NCI-H2107 (cell line): ENCODE measurements at regions not wholly inside any gene's neighbourhood (a gene's known extent, or its start where the extent isn't known, plus 50 kb on each side); places are given as distances from the start of the nearest gene placed in this dataset.

Source experiments
- DNase-seq: peaks from one replicate; lab custom pipeline; 2025; lab: John Stamatoyannopoulos, UW

DNA sequence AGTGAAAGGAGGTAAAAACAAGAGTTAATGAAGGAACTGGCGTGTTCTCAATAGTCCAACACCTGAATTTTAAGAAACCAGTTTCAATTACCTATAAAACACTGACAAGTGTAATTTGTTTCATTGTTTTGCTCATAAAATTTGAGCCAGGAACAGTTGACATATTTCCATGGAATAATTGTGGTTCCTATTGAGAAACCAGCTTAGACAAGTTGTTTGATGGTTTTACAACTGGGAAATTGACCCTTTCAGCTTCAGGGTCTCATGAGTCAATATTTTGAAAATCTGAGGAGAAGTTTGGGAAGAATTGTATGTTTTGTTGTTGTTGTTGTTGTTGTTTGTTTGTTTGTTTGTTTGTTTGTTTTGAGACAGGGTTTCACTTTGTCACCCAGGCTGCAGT, 69.1 kb upstream of the GADD45A start:
- DNase-seq = no peak

GRCh38 chr1:67616394-67616985, 68.5 kb upstream of the GADD45A start:
- no peak for DNase-seq

- no peak for DNase-seq
Measured at GRCh38 chr1:67618285-67619018, 66.5 kb upstream of the GADD45A start.

DNA sequence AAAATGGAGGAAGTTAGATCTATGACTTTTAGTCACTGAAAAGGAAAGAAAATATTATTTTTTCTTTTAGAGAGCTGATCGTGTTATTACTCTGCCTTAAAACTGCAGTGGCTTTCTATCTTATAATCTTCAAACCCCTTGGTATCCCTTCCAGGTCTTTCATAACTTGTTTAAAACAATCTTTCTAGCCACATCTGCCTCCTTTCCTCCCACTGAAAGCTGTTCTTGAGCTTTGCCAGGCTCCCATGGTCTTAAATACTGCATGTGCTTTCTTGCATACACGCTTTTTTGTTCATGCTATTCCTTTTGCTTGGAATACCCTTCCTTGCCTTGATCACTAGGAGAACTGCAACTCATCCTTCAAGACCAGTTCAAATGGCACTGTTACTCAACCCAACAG, 65.9 kb upstream of the GADD45A start:
- DNase-seq = no peak

DNA sequence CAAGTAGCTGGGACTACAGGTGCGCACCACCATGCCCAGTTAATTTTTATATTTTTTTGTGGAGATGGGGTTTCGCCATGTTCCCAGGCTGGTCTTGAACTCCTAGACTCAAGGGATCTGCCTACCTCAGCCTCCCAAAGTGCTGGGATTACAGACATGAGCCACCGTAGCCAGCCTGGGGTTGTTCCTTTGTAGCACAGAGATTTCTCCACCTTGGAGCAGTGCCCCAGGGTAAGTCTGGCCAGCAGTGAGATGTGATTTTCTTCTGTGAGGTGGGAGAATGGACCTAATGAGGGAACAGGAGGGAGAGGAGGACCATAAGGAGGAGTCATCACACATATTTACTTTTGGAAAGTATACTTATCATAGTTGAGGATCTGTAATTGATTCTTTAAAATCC, 61.1 kb upstream of the GADD45A start:
- no peak for DNase-seq

DNA sequence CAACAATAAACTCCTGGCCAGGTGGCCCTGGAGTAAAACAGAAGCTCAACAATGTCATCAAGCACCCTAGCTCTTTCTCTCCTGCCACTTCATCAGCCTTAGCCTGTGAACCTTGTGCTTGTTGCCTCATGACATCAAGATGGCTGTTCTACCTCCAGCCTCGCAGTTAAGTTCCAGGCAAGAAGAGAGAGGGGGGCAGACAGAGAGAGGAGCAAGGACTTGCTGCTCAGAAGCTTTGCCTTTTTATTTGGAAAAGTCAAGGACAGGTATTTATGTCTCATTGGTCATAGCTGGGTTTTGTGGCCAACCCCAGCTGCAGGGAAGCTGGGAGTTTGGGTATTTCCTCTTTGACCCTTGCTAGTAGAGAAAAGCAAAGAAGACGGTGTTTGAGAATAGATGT, 60.3 kb upstream of the GADD45A start:
- DNase-seq = no peak

DNA sequence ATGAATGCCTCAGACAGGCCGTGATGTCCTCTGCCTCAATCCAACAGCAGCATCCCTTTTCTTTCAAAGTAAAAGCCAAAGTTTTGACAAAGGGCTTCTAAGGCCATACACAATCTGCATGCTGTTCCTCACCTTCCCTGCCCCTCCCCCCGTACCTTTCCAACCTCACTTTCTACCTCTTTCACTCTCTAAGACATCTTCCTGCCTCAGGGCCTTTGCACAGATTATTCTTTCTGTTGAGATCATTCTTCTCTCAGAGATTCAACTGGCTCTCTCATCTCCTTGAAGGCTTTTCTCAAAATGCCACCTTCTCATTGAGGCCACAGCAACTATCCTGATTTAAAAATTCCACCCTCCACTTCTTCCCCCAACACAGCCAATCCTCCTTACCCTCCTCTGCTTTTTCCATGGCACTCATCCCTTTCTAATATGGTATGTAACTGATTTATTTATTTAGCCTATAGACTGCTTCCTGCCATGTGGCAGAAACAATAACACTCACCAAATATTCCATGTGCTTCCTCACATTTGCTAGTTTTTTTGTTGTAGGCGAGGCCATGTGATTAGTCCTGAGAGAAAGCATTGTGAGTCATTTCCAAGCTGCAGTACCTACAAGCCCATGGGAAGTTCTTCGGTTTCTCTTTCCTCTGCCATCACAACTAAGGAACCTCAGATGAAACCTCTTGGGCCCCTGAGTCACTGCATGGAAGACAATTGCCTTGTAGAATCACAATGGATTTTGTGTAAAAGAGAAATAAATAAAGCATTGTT, 58.7 kb upstream of the GADD45A start:
- no peak for DNase-seq

DNA sequence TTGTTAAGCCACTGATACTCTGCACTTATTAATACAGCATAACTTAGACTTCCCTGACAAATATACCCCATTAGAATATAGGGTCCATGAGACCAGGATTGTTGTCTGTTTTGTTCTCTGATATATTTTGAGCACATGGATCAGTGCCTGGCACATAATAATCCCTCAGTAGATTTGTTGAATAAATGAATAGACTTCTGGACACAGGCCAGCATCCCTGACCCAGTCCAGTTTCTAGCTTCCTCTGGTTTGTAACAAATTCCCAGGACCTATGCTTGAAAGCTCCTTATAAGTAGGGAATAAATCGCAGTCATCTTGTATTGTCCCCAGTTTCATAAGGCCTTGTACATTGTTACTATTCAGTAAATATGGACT, 58.2 kb upstream of the GADD45A start:
- DNase-seq = no peak

DNA sequence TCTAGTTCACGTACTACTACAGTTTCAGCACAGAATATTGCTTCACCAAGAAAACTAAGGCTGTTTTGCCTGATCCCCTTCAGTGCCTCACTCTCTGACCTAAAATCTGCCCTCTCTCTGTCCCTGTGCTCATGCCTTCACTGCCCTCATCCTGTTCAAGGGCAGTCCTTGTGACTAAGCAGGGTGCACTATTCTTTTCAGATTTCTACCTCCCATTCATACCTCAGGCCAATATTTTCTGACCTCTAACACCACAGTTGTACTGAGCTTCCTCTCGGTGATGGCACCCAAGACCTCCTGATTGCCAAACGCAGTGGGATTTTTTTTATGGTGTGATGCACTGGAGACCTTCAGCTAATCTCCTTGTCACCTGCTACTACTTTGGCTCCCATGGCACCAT, 57.7 kb upstream of the GADD45A start:
- DNase-seq = no peak

DNA sequence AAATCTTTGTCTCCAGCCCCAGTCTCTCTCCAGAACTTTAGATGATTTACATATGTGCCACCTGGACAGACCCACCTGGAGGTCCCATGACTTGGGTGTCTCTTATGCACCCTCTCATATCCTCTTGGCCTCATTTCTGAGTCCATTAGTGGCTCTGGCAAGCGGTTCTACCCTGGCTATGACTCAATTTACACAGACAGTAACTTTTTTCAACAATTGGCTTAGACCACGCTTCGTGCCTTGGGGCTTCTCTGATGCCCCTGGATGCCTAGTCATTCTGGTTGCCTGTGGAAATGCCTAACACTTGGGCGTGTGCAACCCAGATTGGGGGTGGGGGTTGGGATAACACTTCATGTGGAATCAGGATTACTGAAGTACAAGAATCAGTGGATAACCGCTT, 57.1 kb upstream of the GADD45A start:
- no peak for DNase-seq

DNA sequence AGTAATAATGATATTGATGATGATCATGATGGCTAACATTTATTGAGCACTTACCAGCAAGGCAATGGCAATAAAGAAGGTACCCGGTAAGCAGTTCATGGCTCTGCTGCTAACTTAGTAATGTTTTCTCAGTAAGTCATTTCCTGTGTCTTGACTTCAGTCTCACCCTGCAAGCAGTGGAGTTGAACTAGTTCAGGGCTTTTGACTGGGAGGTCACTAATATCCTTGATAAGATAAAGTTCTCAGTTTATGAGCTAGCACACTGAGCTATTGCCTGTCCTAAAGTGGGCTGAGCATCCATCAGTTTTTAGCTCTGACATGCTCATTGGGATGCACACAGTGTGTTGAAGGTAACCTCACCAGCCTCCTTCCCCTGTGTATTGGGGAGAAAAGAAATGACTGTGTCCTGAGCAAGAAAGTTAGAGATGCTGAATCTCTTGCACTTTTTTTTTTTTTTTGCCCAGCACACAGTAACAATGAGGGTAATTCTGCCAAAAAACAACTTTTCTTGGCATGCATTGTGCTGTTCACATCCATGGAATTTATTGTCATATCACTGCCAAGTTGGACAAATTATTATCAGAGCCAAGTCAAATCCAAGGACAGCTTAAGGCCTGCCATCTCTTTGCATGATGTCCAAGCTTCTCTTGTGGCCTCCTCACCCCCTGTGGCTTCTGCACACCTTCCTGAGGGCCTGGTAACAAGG, 55.5 kb upstream of the GADD45A start:
- DNase-seq = no peak

- no peak for DNase-seq
Measured at GRCh38 chr1:67630438-67631045, 54.5 kb upstream of the GADD45A start.

DNA sequence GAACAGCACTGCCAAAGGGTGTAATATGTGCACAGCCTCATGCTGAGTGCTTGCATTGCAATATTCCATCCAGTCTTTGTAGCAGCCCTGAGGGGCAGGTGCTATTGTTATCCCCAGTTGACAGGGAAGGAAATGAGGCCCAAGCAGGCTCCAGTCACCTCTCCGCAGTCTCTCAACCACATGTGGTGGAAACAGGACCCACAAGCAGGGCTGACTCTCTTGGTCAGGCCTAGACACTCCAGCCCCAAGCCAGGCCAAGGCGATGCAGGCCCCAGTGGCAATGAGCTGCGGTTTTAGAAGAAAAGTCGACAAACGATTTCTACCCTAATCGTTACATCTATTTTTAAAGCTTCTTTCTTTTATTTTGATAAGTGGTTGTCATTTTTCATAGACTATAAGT, 52.6 kb upstream of the GADD45A start:
- DNase-seq = no peak

DNA sequence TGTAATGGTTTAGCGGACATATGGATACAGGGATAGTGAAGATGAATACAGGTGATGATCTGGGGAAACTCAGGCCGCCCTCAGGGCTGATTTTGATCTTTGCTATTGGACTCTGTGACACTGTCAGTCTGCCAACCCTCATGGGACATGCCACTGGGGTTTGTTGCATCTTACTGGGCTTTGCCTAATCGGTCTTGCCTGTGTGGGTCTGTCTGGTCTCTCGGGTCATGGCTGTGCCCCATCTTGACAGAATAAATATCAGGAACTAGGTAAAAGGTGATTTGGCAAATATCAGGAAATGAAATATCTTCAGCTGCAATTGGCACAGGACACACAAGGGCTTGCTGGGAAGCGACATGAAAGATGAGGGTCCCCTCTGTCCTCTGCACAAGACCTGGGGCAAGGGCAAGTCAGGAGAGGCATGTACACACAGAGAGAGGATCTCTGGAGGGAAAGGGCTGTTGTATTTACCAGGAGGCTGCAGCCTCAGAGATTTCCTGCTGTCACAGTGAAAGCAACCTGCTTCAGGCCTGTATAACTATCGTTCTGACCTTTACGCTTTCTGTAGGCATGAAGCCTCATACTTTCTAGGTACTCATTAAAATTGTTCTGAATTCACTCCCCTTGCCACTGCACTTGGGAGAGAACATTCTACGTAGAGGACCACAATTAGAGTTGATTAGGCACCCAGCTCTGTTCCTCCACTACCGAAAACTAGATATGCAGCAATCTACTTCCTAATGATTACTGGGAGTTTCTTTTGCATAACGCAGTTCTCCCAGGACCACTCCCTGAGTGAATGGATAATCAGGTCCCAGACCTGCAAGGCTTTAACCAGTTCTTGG, 52.0 kb upstream of the GADD45A start:
- no peak for DNase-seq

DNA sequence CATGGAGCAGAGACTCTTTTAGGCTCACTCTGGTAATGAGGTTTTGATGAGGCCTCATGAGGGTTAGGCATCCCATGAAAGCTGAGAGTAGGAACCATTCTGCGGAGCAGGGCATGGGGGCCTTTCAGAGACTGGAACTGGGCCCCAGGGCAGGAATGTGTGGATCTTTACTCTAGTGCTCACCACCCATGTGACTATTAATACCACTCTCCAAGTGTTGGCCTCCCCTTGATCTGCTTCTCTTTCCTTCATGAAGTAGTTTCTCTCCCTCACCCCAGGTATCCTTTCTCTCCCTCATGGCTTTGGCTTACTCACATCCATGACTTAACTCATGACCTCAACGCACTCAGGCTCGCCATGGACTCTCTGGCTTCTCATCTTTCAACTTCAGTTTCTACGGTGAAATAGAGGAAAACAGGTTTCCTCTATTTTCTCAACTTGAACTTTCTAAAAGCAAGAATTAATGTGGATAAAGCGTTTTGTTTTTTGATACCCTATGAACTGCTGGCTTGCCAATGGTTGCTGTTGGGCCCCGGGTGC, 50.5 kb upstream of the GADD45A start:
- DNase-seq = no peak

DNA sequence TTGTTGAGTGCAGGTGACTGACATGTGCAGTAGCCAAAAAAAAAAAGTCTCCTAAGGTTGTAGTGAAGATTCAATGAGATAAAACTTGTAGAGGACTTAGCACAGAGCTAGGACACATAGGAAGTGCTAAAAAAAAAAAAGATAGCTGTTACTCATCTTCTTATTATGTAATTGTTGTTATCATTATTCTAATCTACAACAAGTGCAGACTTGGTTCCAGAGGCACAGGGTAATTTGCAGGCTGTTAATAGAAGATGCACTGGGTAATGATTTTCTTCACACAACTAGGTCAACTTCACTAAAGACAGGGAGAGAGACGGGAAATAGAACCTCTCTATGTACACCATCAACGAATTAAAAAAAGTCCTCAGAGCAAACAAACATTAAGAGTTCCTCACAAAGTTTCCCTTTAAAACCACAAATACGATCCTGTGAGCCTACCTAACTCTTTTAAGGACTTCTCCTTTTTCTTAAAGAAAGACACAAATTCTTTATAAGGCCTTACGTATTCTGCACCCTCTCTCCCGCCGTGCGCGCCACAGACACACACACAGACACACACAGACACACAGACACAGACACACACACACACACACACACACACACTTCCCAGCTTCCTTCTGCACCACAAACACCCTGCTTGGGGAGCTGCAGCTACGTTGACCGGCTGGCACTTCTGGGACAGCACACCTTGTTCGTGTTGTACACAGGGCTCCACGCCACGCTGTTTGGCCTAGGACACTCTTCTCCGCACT, 49.8 kb upstream of the GADD45A start:
- DNase-seq = no peak
